Cardiac septum (tissue), 1 donor: ENCODE measurements at regions not wholly inside any gene's neighbourhood (a gene's known extent, or its start where the extent isn't known, plus 50 kb on each side); places are given as distances from the start of the nearest gene placed in this dataset.
"Not testable (repeated sequence)": the region's sequence is repeated elsewhere in the genome, so short reads cannot be mapped to it uniquely, and the experiment has no call there.

Experiments
- DNase-seq: peaks from one replicate; pipeline ENCODE4 v3.0.0-alpha.2; 2020; ENCODE audit warnings: low spot score
- intact Hi-C: fragments of 100-400 bp; cut with DNase I; formaldehyde crosslinking; loops from one replicate; pipeline ENCODE4 v1.14.0; 2022
- donor health status: DM: no; HTN: no; CAD: no.

DNA sequence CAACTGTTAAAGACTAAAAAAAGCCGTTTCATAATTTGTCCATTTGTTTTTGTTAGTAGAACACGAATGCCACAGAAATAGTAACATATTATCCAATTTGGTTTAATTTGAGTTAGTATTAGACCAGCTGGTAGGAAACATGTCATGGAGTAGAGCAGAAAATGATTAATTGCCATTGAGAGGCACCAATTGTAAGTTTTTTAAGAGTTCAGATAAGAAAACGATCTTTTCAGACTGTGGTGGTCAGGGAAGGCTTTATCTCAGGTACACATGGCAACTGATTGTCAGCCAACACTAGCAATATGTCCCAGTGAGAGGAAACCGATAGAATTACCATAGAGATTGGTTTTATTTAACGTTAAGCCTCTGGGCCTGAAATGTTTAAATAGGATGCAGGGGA, 438.2 kb upstream of the MAP2 start:
- intact Hi-C loops, result no loop called here
- no peak for DNase-seq

DNA sequence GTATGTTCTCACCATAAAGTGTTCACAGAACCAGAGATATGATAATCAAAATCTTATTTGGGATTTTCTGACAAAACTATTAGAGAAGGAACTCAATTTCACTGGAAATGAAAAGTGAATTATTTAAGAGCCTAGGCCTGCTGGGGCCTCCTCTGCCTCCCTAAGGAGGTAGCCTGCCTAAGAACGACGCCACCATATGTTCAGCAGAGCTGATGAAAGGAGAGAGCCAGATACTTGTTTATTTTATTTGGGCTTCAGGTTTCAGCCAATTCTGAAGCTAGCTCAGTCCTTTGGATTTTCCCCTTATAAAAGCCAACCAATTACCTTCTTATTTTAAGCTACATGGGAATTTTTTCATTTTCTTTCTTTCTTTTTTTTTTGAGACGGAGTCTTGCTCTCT, 433.1 kb upstream of the MAP2 start:
- intact Hi-C loops, result no loop called here
- no peak for DNase-seq

GRCh38 chr2:208999911-209000310, 423.9 kb upstream of the MAP2 start:
- DNase-seq, result no peak
- intact Hi-C loops, result no loop called here

- no peak for DNase-seq
- intact Hi-C loops, result no loop called here
Observed at GRCh38 chr2:209002054-209002453, 421.8 kb upstream of the MAP2 start.

GRCh38 chr2:209005371-209005770, 418.5 kb upstream of the MAP2 start:
- DNase-seq, result no peak
- intact Hi-C loops, result no loop called here

- intact Hi-C loops, result no loop called here
Observed at GRCh38 chr2:209008636-209009287, 415.1 kb upstream of the MAP2 start.

DNA sequence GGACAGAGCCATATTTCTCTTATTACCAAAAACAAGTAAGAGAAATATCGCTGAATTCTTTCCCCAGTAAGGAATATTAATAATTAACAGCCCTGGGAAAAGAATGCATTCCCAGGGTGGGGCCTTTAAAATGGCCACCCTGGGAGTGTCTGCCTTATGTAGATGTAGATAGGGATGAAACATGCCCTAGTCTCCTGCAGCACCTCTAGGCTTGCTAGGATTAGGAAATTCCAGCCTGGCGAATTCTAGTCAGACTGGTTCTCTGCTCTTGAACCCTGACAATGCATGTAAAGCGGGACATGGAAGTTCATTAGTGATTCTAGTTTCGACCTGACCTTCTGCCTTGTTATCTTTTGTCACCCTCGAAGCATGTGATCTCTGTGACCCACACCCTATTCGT, 405.2 kb upstream of the MAP2 start:
- DNase-seq, intact Hi-C loops: not testable (repeated sequence)

More at GRCh38 chr2:209008636-209009287, 415.1 kb upstream of the MAP2 start:
- DNase-seq, result no peak

GRCh38 chr2:209029249-209029648, 394.6 kb upstream of the MAP2 start:
- DNase-seq, result no peak
- intact Hi-C loops, result no loop called here

GRCh38 chr2:209044307-209044706, 379.5 kb upstream of the MAP2 start:
- DNase-seq, result no peak
- intact Hi-C loops, result no loop called here

- DNase-seq, result no peak
- intact Hi-C loops, result no loop called here
Observed at GRCh38 chr2:209046163-209046562, 377.7 kb upstream of the MAP2 start.

DNA sequence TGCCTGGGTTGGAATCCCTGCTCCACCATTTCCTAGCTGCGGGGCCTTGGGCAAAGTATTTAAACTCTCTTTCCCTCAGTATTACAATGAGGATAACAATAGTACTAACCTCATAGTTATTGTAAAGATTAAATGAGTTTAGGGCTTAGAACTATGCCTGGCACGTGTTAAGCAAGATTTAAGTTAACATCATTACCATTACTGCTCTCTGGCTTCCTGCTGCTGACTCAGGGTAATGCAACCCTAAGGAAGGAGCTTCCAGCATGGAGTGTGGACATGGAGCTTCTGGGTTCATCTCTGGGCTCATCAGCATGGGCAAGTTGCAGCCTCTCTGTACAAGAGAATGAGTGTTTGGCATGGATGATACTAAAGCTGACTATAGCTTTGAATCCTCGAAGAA, 374.2 kb upstream of the MAP2 start:
- DNase-seq, result no peak
- intact Hi-C loops, result no loop called here

DNA sequence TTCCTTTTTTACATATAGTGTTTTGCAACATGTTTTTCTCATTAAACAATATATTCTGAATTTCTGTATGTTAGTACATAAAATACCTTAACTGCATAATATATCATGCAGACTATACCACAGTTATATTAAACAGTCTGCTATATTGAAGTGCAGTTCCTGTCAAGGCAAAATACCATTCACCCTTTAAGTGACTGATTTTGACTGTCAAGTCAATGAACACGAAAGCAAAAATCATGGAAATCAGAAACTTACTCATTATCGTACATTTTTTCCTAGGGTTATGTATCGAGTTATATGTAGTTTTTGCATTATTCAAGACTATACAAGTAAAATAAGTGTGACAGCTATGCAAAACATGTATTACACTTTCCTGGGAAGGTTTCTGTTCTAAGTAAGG, 361.6 kb upstream of the MAP2 start:
- intact Hi-C loops, result no loop called here
- no peak for DNase-seq

DNA sequence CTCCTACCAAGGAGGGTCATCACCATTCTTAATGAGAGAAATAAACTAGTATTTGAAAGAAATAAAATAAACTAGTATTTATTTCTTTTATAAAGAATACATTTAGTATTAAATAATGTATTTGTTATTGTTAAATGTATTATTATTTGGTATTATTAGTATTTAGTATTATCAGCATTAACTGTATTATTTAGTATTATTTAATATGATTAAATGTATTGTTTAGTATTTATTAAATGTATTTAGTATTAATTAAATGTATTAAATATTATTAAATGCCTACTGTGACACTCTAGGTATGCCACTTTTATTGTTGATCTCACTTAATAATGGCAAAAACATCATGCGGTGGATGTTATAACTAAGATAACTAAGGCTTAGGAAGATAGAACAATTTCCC, 353.6 kb upstream of the MAP2 start:
- intact Hi-C loops, result no loop called here

GRCh38 chr2:209073151-209073550, 350.7 kb upstream of the MAP2 start:
- intact Hi-C loops, result no loop called here
- DNase-seq, result no peak

More for the DNA sequence above, 353.6 kb upstream of the MAP2 start:
- no peak for DNase-seq

GRCh38 chr2:209074711-209075110, 349.1 kb upstream of the MAP2 start:
- DNase-seq, result no peak

DNA sequence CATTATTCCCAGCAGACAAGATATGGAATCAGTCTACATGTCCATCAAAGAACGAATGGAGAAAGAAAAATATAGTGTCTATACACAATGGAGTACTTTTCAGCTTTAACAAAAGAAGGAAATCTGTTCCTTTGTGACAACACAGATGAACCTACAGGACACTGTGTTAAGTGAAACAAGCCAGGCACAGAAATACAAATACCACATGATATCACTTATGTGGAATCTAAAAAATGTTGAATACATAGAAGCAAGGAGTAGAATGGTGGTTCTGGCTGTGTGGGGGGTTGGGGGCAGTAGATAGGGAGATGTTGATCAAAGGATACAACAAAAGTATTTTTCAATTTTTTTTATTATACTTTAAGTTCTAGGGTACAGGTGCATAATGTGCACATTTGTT, 347.7 kb upstream of the MAP2 start:
- no peak for DNase-seq
- intact Hi-C loops, result no loop called here

More at GRCh38 chr2:209074711-209075110, 349.1 kb upstream of the MAP2 start:
- intact Hi-C loops, result no loop called here

DNA sequence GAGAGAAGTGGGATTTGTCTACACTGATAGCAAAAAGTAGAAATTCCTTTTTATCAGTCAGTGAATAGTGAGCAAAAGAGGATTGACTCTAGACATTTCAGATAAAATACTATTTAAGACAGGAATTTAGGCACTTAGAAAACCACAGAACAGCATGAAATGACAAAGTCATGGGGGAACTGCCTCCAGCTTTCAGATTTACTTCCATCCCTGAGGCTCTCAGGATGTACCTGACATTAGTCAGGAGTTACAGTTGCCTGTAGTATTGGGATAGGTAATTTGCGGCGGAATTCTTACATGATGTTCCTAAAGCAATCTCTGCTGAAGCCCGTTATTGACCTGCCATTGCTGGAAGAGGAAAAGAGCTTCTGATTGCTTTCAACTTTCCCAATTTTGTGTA, 337.1 kb upstream of the MAP2 start:
- intact Hi-C loops, result no loop called here
- DNase-seq, result no peak

DNA sequence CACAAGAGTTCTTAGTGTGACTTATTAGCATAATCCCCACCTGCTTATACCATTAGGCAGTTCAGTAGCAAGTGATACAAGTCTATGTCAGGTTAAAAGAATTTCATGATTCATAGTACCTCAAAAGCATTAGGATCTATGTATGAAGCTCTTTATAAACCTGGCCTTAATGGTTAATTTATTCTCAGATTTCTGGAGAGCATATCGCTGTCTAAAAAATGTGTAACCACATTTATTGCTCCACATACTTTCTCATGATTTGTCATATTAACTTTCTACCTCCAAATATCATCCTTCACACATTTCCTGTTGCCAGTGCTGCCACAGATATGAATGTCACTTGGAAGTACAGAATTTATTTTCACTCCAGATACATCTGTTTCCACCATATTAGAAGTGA, 332.8 kb upstream of the MAP2 start:
- intact Hi-C loops, result no loop called here
- DNase-seq, result no peak

DNA sequence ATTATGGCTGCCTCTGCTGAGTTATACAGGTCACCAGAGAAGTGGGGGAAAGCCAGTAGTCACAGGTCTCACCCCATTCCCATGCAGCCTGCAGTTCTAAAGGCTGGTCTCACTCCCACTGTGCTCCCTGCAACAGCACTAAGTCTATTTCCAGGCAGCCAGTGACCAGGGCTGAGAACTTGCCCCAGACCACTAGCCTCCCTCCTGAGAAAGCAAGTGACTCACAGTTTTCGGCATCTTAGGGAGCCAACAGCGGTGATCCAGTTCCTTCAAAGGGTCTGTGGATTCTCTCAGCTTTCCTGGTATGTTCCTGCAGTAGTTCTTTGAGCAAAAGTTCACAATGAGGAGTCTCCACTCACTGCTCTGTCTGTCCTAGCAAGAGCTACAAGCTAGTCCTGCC, 329.6 kb upstream of the MAP2 start:
- intact Hi-C loops, result no loop called here

GRCh38 chr2:209095432-209095831, 328.4 kb upstream of the MAP2 start:
- DNase-seq, result no peak
- intact Hi-C loops, result no loop called here

More for the DNA sequence above, 329.6 kb upstream of the MAP2 start:
- DNase-seq, result no peak

- no peak for DNase-seq
- intact Hi-C loops, result no loop called here
Observed at GRCh38 chr2:209097168-209097567, 326.7 kb upstream of the MAP2 start.

DNA sequence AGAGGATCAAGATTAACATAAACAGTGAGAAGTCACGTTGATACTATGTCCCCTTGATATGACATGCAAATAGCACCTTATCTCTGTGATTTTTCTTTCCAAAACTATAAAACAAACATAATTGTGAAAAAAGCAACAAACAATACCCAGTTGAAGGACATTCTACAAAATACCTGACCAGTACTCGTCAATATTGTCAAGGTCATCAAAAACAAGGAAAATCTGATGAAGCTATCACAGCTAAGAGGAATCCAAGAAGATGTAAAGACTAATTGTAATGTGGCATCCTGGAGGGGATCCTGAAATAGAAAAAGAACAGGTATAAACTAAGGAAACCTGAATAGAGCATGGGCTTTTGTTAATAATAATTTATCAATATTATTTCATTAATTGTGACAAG, 321.5 kb upstream of the MAP2 start:
- intact Hi-C loops, result no loop called here
- no peak for DNase-seq
